HEK293 (cell line): ENCODE measurements at regions not wholly inside any gene's neighbourhood (a gene's known extent, or its start where the extent isn't known, plus 50 kb on each side); places are given as distances from the start of the nearest gene placed in this dataset.

Source experiments
- CTCF ChIA-PET: fragments of 350-600 bp; formaldehyde crosslinking; extraction: SDS; loops from one replicate; lab custom pipeline; 2021; ENCODE audit warnings: antibody characterized with exemption; lab: Yijun Ruan, JAX
- POLR2A ChIA-PET: fragments of 300-600 bp; formaldehyde crosslinking; extraction: SDS; loops from one replicate; lab custom pipeline; 2020; ENCODE audit warnings: antibody characterized with exemption, inconsistent platforms; lab: Yijun Ruan, JAX
- H3K27ac ChIP-seq: fragments of 200-500 bp; sonication (Bioruptor generic); 2 replicates; pipeline ENCODE4 v1.5.1; 2014; ENCODE audit warnings: low read depth, low read length, control low read depth, inconsistent platforms; ENCODE audit errors: extremely low read depth
- H3K36me3 ChIP-seq, 2 experiments: fragments of 200-500 bp in 1 of 2; sonication (Bioruptor generic) in 1 of 2; 1 replicate in 1 of 2; 2 replicates in 1 of 2; pipeline ENCODE4 v1.5.1; 2014 to 2017; ENCODE audit warnings: inconsistent platforms in 2 of 2, low read length in 2 of 2; ENCODE audit not compliant: control insufficient read depth in 2 of 2, insufficient read depth in 1 of 2
- H3K4me1 ChIP-seq: fragments of 200-500 bp; sonication (Bioruptor generic); 2 replicates; pipeline ENCODE4 v1.5.1; 2014; ENCODE audit warnings: mild to moderate bottlenecking, low read length, inconsistent platforms; ENCODE audit not compliant: control insufficient read depth, insufficient read depth
- H3K4me3 ChIP-seq: 2 replicates; pipeline ENCODE4 v1.5.1; 2011; ENCODE audit warnings: low read depth, mild to moderate bottlenecking, control low read depth, low read length, moderate library complexity
- H3K9me3 ChIP-seq: fragments of 200-500 bp; sonication (Bioruptor generic); 2 replicates; pipeline ENCODE4 v1.5.1; 2014; ENCODE audit warnings: low read depth, low read length, inconsistent platforms; ENCODE audit not compliant: control insufficient read depth, insufficient read depth
- BCL11A ChIP-seq: fragments of 450-650 bp; formaldehyde crosslinking; IDR thresholded peaks from 2 replicates; pipeline ENCODE4 v1.5.1; 2016; ENCODE audit warnings: low read depth, missing biosample characterization, missing genetic modification characterization
- GFI1B ChIP-seq: fragments of 450-650 bp; formaldehyde crosslinking; IDR thresholded peaks from 2 replicates; pipeline ENCODE4 v1.5.1; 2016; ENCODE audit warnings: missing biosample characterization, missing genetic modification characterization
- GLIS1 ChIP-seq: fragments of 450-650 bp; formaldehyde crosslinking; IDR thresholded peaks from 2 replicates; pipeline ENCODE4 v1.5.1; 2016; ENCODE audit warnings: missing biosample characterization, missing genetic modification characterization
- IKZF3 ChIP-seq: fragments of 450-650 bp; IDR thresholded peaks from 2 replicates; pipeline ENCODE4 v1.5.0; 2018; ENCODE audit warnings: missing biosample characterization, mild to moderate bottlenecking, missing genetic modification characterization, moderate library complexity
- KLF1 ChIP-seq: fragments of 450-650 bp; formaldehyde crosslinking; IDR thresholded peaks from 2 replicates; pipeline ENCODE4 v1.5.1; 2016; ENCODE audit warnings: missing biosample characterization, missing genetic modification characterization
- OSR2 ChIP-seq: fragments of 450-650 bp; formaldehyde crosslinking; IDR thresholded peaks from 2 replicates; pipeline ENCODE4 v1.5.1; 2016; ENCODE audit warnings: missing biosample characterization, missing genetic modification characterization
- SALL2 ChIP-seq: fragments of 450-650 bp; formaldehyde crosslinking; IDR thresholded peaks from 2 replicates; pipeline ENCODE4 v1.5.0; 2017; ENCODE audit warnings: missing biosample characterization, mild to moderate bottlenecking, missing genetic modification characterization, borderline replicate concordance
- SCRT1 ChIP-seq: fragments of 450-650 bp; formaldehyde crosslinking; IDR thresholded peaks from 2 replicates; pipeline ENCODE4 v1.5.1; 2016; ENCODE audit warnings: missing biosample characterization, missing genetic modification characterization, borderline replicate concordance
- SP7 ChIP-seq: fragments of 450-650 bp; formaldehyde crosslinking; IDR thresholded peaks from 2 replicates; pipeline ENCODE4 v1.5.1; 2016; ENCODE audit warnings: missing biosample characterization, missing genetic modification characterization
- ZBTB48 ChIP-seq: fragments of 450-650 bp; formaldehyde crosslinking; IDR thresholded peaks from 2 replicates; pipeline ENCODE4 v1.5.1; 2016; ENCODE audit warnings: missing biosample characterization, missing genetic modification characterization
- ZBTB6 ChIP-seq: fragments of 450-650 bp; formaldehyde crosslinking; IDR thresholded peaks from 2 replicates; pipeline ENCODE4 v1.5.1; 2017; ENCODE audit warnings: missing biosample characterization, missing genetic modification characterization
- ZEB2 ChIP-seq: fragments of 450-650 bp; formaldehyde crosslinking; IDR thresholded peaks from 2 replicates; pipeline ENCODE4 v1.5.1; 2016; ENCODE audit warnings: missing biosample characterization, missing genetic modification characterization
- ZFP41 ChIP-seq: fragments of 450-650 bp; formaldehyde crosslinking; IDR thresholded peaks from 2 replicates; pipeline ENCODE4 v1.5.1; 2016; ENCODE audit warnings: missing biosample characterization, missing genetic modification characterization, borderline replicate concordance
- ZNF112 ChIP-seq: fragments of 450-650 bp; formaldehyde crosslinking; IDR thresholded peaks from 2 replicates; pipeline ENCODE4 v1.5.0; 2017; ENCODE audit warnings: missing biosample characterization, missing genetic modification characterization
- ZNF169 ChIP-seq: fragments of 450-650 bp; formaldehyde crosslinking; IDR thresholded peaks from 2 replicates; pipeline ENCODE4 v1.5.1; 2016; ENCODE audit warnings: missing biosample characterization, missing genetic modification characterization
- ZNF26 ChIP-seq: fragments of 450-650 bp; formaldehyde crosslinking; IDR thresholded peaks from 2 replicates; pipeline ENCODE4 v1.5.1; 2016; ENCODE audit warnings: missing biosample characterization, missing genetic modification characterization
- ZNF366 ChIP-seq: fragments of 450-650 bp; formaldehyde crosslinking; conservative IDR thresholded peaks from 2 replicates; pipeline ENCODE4 v1.5.1; 2016; ENCODE audit warnings: missing biosample characterization, missing genetic modification characterization
- ZNF514 ChIP-seq: fragments of 450-650 bp; formaldehyde crosslinking; IDR thresholded peaks from 2 replicates; pipeline ENCODE4 v1.5.1; 2016; ENCODE audit warnings: missing biosample characterization, missing genetic modification characterization
- ZNF521 ChIP-seq: fragments of 450-650 bp; formaldehyde crosslinking; IDR thresholded peaks from 2 replicates; pipeline ENCODE4 v1.5.1; 2017; ENCODE audit warnings: missing biosample characterization, mild to moderate bottlenecking, missing genetic modification characterization
- ZNF530 ChIP-seq: fragments of 450-650 bp; formaldehyde crosslinking; IDR thresholded peaks from 2 replicates; pipeline ENCODE4 v1.5.1; 2016; ENCODE audit warnings: low read depth, missing biosample characterization, missing genetic modification characterization
- ZNF558 ChIP-seq: fragments of 450-650 bp; formaldehyde crosslinking; IDR thresholded peaks from 2 replicates; pipeline ENCODE4 v1.5.1; 2016; ENCODE audit warnings: missing biosample characterization, missing genetic modification characterization
- ZNF571 ChIP-seq: fragments of 450-650 bp; formaldehyde crosslinking; IDR thresholded peaks from 2 replicates; pipeline ENCODE4 v1.5.0; 2017; ENCODE audit warnings: missing biosample characterization, missing genetic modification characterization
- ZNF747 ChIP-seq: fragments of 450-650 bp; formaldehyde crosslinking; IDR thresholded peaks from 2 replicates; pipeline ENCODE4 v1.5.1; 2016; ENCODE audit warnings: missing biosample characterization, missing genetic modification characterization
- ZNF768 ChIP-seq: fragments of 450-650 bp; formaldehyde crosslinking; IDR thresholded peaks from 2 replicates; pipeline ENCODE4 v1.5.1; 2018; ENCODE audit warnings: missing biosample characterization, mild to moderate bottlenecking, missing genetic modification characterization
- ZNF776 ChIP-seq: fragments of 450-650 bp; formaldehyde crosslinking; IDR thresholded peaks from 2 replicates; pipeline ENCODE4 v1.5.0; 2017; ENCODE audit warnings: missing biosample characterization, missing genetic modification characterization, borderline replicate concordance
- ZNF830 ChIP-seq: fragments of 450-650 bp; IDR thresholded peaks from 2 replicates; pipeline ENCODE4 v1.5.0; 2018; ENCODE audit warnings: missing biosample characterization, missing genetic modification characterization, low read depth, mild to moderate bottlenecking, moderate library complexity
- TF ChIP-seq, protein P1 (sequence below): fragments of 450-650 bp; formaldehyde crosslinking; IDR thresholded peaks from 2 replicates; pipeline ENCODE4 v1.5.1; 2016; ENCODE audit warnings: missing biosample characterization, missing genetic modification characterization
- TF ChIP-seq, protein P2 (sequence below): fragments of 450-650 bp; formaldehyde crosslinking; IDR thresholded peaks from 2 replicates; pipeline ENCODE4 v1.5.1; 2016; ENCODE audit warnings: missing biosample characterization, missing genetic modification characterization

- Histone ChIP-seq H3K4me1 (peaks cover 5% of the 10 kb centered on the region; the same call in 1 of the 2 replicates), H3K36me3 (no peaks in the 10 kb centered on the region), H3K9me3 (no peaks in the 10 kb centered on the region), H3K4me3 (no peak overlapping the region), H3K27ac (no peak overlapping the region)
- ChIA-PET POLR2A (no interaction called here), CTCF (interaction anchor here (0.9 to 1.2 kb wide), 2 partner anchors 23 to 360 kb away, joined by 3 to 4 read pairs; no protein-coding TSS in a partner anchor)
- TF ChIP-seq GLIS1 (no peak), ZNF558 (tag by site-specific recombination) (no peak), ZNF26 (no peak), ZEB2 (no peak), ZNF776 (tag by site-specific recombination) (no peak)
- TF ChIP-seq, protein P1, sequence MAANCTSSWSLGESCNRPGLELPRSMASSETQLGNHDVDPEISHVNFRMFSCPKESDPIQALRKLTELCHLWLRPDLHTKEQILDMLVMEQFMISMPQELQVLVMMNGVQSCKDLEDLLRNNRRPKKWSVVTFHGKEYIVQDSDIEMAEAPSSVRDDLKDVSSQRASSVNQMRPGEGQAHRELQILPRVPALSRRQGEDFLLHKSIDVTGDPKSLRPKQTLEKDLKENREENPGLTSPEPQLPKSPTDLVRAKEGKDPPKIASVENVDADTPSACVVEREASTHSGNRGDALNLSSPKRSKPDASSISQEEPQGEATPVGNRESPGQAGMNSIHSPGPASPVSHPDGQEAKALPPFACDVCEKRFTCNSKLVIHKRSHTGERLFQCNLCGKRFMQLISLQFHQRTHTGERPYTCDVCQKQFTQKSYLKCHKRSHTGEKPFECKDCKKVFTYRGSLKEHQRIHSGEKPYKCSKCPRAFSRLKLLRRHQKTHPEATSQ (tag by site-specific recombination): no peak
These were observed 99.7 kb upstream of the CEP85L start for GRCh38 chr6:118751072-118751471.

DNA sequence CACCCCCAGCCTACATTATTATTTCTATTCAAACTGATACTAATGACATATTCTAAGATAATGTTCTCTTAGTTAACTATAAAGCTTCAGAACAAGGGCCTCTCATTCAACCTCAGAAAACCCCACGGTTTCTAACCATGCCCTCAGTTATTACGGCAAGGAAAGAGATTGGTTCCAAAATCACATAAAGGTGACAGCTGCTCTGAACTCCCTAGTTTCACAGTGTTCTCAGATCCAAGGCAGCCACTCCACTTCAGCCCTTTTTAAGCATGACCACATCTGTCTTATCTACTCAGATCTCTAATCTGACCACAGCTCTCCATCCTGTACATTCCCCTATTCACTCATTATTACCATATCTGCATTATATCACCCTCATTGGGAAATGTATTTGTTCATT is 98.8 kb upstream of the CEP85L start:
- CTCF ChIA-PET: interaction anchor here (0.5 to 0.7 kb wide), 2 partner anchors 9 to 1267 kb away, joined by 3 to 4 read pairs; no protein-coding TSS in a partner anchor
- POLR2A ChIA-PET: no interaction called here

DNA sequence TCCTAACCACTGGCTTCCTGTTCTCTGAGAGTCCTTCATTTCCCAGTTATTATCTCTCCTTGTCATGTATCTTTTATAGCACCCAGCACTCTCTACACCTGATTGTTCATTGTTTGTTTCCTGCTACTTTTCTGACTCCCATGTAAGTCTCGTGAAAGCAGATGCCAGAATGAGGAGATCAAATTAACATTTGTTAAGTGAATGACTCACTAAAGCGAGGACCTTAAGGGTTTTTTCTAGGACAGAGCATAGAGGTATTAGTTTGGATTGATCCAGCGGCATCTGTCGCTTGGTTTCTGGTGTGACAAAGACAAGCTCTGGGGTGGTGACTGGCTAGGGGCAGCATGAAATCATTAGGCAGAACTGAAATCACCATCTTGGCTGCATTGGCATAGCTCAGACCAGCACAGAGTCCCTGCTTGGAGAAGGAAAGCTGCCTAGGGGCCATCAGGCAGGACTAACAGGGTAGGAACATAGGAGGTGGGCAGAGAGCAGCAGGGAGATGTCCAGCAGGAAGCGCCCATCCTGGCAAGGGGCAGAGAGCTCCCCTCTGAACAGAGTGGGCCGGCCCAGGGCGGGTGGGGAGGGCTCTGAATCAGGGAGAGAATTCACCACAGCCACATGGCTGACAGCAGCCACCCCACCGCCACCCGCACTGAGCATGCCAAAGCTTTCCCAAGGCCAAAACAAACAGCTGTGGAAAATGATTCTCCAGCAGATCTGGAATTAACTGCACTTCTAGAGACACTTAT is 97.1 kb upstream of the CEP85L start:
- Histone ChIP-seq H3K4me3 (no peak overlapping the region), H3K36me3 (no peaks in the 10 kb centered on the region), H3K4me1 (peaks cover 5% of the 10 kb centered on the region; the same call in 1 of the 2 replicates), H3K27ac (no peak overlapping the region), H3K9me3 (no peaks in the 10 kb centered on the region)
- POLR2A ChIA-PET: interaction anchor here (0.5 kb wide), 1 partner anchor 138 kb away, joined by 3 read pairs; no protein-coding TSS in a partner anchor
- CTCF ChIA-PET: interaction anchor here (0.8 kb wide), 1 partner anchor 183 kb away, joined by 3 read pairs; no protein-coding TSS in a partner anchor
- TF ChIP-seq ZBTB48 (tag by site-specific recombination) (0 out of 2 replicates have a peak, but pooled peaks have one; percentile 38), BCL11A (tag by site-specific recombination) (0 out of 2 replicates have a peak, but pooled peaks have one; percentile 16), ZNF530 (peak; percentile 52; the same call in 1 of the 2 replicates), KLF1 (0 out of 2 replicates have a peak, but pooled peaks have one; percentile 24), SP7 (tag by site-specific recombination) (no peak), ZNF747 (no peak), GFI1B (tag by site-specific recombination) (no peak), ZBTB6 (tag by site-specific recombination) (no peak), OSR2 (tag by site-specific recombination) (peak; percentile 67), ZNF514 (tag by site-specific recombination) (no peak), IKZF3 (tag by site-specific recombination) (no peak), SALL2 (tag by site-specific recombination) (no peak)
- TF ChIP-seq, protein P2, sequence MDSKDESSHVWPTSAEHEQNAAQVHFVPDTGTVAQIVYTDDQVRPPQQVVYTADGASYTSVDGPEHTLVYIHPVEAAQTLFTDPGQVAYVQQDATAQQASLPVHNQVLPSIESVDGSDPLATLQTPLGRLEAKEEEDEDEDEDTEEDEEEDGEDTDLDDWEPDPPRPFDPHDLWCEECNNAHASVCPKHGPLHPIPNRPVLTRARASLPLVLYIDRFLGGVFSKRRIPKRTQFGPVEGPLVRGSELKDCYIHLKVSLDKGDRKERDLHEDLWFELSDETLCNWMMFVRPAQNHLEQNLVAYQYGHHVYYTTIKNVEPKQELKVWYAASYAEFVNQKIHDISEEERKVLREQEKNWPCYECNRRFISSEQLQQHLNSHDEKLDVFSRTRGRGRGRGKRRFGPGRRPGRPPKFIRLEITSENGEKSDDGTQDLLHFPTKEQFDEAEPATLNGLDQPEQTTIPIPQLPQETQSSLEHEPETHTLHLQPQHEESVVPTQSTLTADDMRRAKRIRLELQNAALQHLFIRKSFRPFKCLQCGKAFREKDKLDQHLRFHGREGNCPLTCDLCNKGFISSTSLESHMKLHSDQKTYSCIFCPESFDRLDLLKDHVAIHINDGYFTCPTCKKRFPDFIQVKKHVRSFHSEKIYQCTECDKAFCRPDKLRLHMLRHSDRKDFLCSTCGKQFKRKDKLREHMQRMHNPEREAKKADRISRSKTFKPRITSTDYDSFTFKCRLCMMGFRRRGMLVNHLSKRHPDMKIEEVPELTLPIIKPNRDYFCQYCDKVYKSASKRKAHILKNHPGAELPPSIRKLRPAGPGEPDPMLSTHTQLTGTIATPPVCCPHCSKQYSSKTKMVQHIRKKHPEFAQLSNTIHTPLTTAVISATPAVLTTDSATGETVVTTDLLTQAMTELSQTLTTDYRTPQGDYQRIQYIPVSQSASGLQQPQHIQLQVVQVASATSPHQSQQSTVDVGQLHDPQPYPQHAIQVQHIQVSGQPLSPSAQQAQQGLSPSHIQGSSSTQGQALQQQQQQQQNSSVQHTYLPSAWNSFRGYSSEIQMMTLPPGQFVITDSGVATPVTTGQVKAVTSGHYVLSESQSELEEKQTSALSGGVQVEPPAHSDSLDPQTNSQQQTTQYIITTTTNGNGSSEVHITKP (tag by site-specific recombination): peak; percentile 91

More for the DNA sequence above, 98.8 kb upstream of the CEP85L start:
- Histone ChIP-seq H3K27ac (no peak overlapping the region), H3K4me3 (no peak overlapping the region), H3K9me3 (no peaks in the 10 kb centered on the region), H3K36me3 (no peaks in the 10 kb centered on the region), H3K4me1 (peaks cover 5% of the 10 kb centered on the region; the same call in 1 of the 2 replicates)
- TF ChIP-seq ZNF366 (tag by site-specific recombination): no peak
- TF ChIP-seq ZNF571: no peak
- TF ChIP-seq SCRT1: no peak
- TF ChIP-seq ZFP41 (tag by site-specific recombination): no peak
- TF ChIP-seq ZNF768 (tag by site-specific recombination): no peak
- TF ChIP-seq ZNF169 (tag by site-specific recombination): no peak
- TF ChIP-seq ZNF830: no peak
- TF ChIP-seq ZNF521 (tag by site-specific recombination): no peak
- no peak for TF ChIP-seq ZNF112 (tag by site-specific recombination)
